H1 (cell line): ENCODE measurements at regions not wholly inside any gene's neighbourhood (a gene's known extent, or its start where the extent isn't known, plus 50 kb on each side); places are given as distances from the start of the nearest gene placed in this dataset.
A peak's percentile ranks its signal among the peaks of the same experiment; 100 is the strongest.

Experiments used
- CTCF ChIA-PET: fragments of 300-600 bp; sonication (Branson Sonifier 250); formaldehyde crosslinking; loops from one replicate; lab custom pipeline; 2021; ENCODE audit not compliant: partially characterized antibody; lab: Charles Lee
- POLR2A ChIA-PET: fragments of 300-600 bp; sonication (Branson Sonifier 250); formaldehyde crosslinking; loops from one replicate; lab custom pipeline; 2021; ENCODE audit warnings: inconsistent platforms; ENCODE audit not compliant: partially characterized antibody; lab: Charles Lee
- DNase-seq, 2 experiments: peaks; one replicate each; pipeline versions ENCODE4 v3.0.0 to v3.0.0-alpha.2; 2010 to 2022; ENCODE audit warnings: low spot score in 2 of 2, low read depth in 1 of 2, mixed read lengths in 1 of 2
- FAIRE-seq: peaks from 2 replicates; lab custom pipeline; 2011; peaks lifted over from hg19 to GRCh38; lab: Jason Lieb, UNC
- H2AFZ ChIP-seq: 2 replicates; pipeline ENCODE4 v1.8.1; 2012; ENCODE audit warnings: low read length, inconsistent platforms
- H2AK5ac ChIP-seq: 2 replicates; pipeline ENCODE4 v1.6.1; 2013; ENCODE audit warnings: low read depth, low read length
- H2BK120ac ChIP-seq: replicated peaks from 2 replicates; pipeline ENCODE3; 2013; ENCODE audit warnings: low read depth, low read length, inconsistent platforms
- H2BK12ac ChIP-seq: 2 replicates; pipeline ENCODE4 v1.6.1; 2013; ENCODE audit warnings: low read depth, low read length
- H2BK15ac ChIP-seq: 2 replicates; pipeline ENCODE4 v1.6.1; 2013; ENCODE audit warnings: low read length
- H2BK20ac ChIP-seq: 2 replicates; pipeline ENCODE4 v1.6.1; 2013; ENCODE audit warnings: low read length
- H2BK5ac ChIP-seq: 2 replicates; pipeline ENCODE4 v1.6.1; 2013; ENCODE audit warnings: low read depth, low read length
- H3K14ac ChIP-seq: 2 replicates; pipeline ENCODE4 v1.6.1; 2013; ENCODE audit warnings: inconsistent platforms; ENCODE audit not compliant: insufficient read length
- H3K18ac ChIP-seq: 2 replicates; pipeline ENCODE4 v1.6.1; 2013; ENCODE audit warnings: low read length; ENCODE audit errors: extremely low read depth
- H3K23ac ChIP-seq: 2 replicates; pipeline ENCODE4 v1.6.1; 2013; ENCODE audit warnings: inconsistent platforms; ENCODE audit not compliant: insufficient read length
- H3K23me2 ChIP-seq: 2 replicates; pipeline ENCODE4 v1.6.1; 2013; ENCODE audit warnings: low read depth, low read length
- H3K27ac ChIP-seq: 2 replicates; pipeline ENCODE4 v1.6.1; 2011; ENCODE audit warnings: low read depth, low read length, inconsistent platforms
- H3K27me3 ChIP-seq, 4 experiments: replicated peaks in 1 of 4; 1 replicate in 1 of 4; 2 replicates in 3 of 4; pipeline versions ENCODE4 v1.6.1 to v1.8.1; 2011 to 2013; ENCODE audit warnings: low read length in 3 of 4, mild to moderate bottlenecking in 3 of 4, inconsistent platforms in 2 of 4, mixed read lengths in 2 of 4, moderate library complexity in 1 of 4; ENCODE audit not compliant: control insufficient read depth in 3 of 4, insufficient read depth in 3 of 4; ENCODE audit errors: extremely low read depth in 1 of 4
- H3K36me3 ChIP-seq, 4 experiments: 2 replicates each; pipeline versions ENCODE4 v1.6.1 to v1.8.1; 2011 to 2013; ENCODE audit warnings: mild to moderate bottlenecking in 4 of 4, low read length in 3 of 4, moderate library complexity in 2 of 4, control low read depth in 1 of 4, inconsistent platforms in 1 of 4; ENCODE audit not compliant: insufficient read depth in 4 of 4, control insufficient read depth in 2 of 4
- H3K4ac ChIP-seq: replicated peaks from 2 replicates; pipeline ENCODE3; 2013; ENCODE audit warnings: low read length, low read depth, mixed read lengths, inconsistent platforms; ENCODE audit not compliant: insufficient read length
- H3K4me1 ChIP-seq, 4 experiments: replicated peaks in 1 of 4; 1 replicate in 1 of 4; 2 replicates in 3 of 4; pipeline versions ENCODE4 v1.6.1 to v1.8.1; 2011 to 2013; ENCODE audit warnings: low read length in 3 of 4, inconsistent platforms in 2 of 4, mixed read lengths in 1 of 4; ENCODE audit not compliant: insufficient read depth in 4 of 4, control insufficient read depth in 3 of 4
- H3K4me2 ChIP-seq, 2 experiments: 2 replicates each; pipeline versions ENCODE4 v1.6.1 to v1.8.1; 2011 to 2013; ENCODE audit warnings: low read depth in 2 of 2, low read length in 2 of 2, control low read depth in 1 of 2, inconsistent platforms in 1 of 2, mild to moderate bottlenecking in 1 of 2; ENCODE audit not compliant: insufficient read depth in 1 of 2
- H3K4me3 ChIP-seq, 4 experiments: fragments of 200-600, 300-600 bp in 1 of 4; sonication (generic), shearing (Covaris generic), sonication (Bioruptor Twin) in 1 of 4; 2 replicates each; pipeline versions ENCODE4 v1.5.1 to v1.8.1; 2011 to 2016; ENCODE audit warnings: low read length in 4 of 4, low read depth in 3 of 4, control low read depth in 2 of 4, inconsistent platforms in 2 of 4, mild to moderate bottlenecking in 2 of 4, mixed read lengths in 1 of 4, moderate library complexity in 1 of 4; ENCODE audit not compliant: insufficient read depth in 2 of 4; ENCODE audit errors: extremely low read depth in 1 of 4
- H3K56ac ChIP-seq: replicated peaks from 2 replicates; pipeline ENCODE3; 2013; ENCODE audit warnings: low read depth, mild to moderate bottlenecking, mixed read lengths, low read length, inconsistent platforms; ENCODE audit not compliant: insufficient read length
- H3K79me1 ChIP-seq: 2 replicates; pipeline ENCODE4 v1.6.1; 2013; ENCODE audit warnings: low read depth, low read length, control low read depth
- H3K79me2 ChIP-seq, 2 experiments: 2 replicates each; pipeline versions ENCODE4 v1.6.1 to v1.8.1; 2012 to 2013; ENCODE audit warnings: low read length in 2 of 2, mild to moderate bottlenecking in 2 of 2, inconsistent platforms in 1 of 2; ENCODE audit not compliant: insufficient read depth in 2 of 2, control insufficient read depth in 1 of 2
- H3K9ac ChIP-seq, 4 experiments: replicated peaks in 1 of 4; 1 replicate in 1 of 4; 2 replicates in 3 of 4; pipeline versions ENCODE4 v1.6.1 to v1.8.1; 2011 to 2013; ENCODE audit warnings: low read depth in 3 of 4, low read length in 3 of 4, control low read depth in 2 of 4, mild to moderate bottlenecking in 2 of 4, moderate library complexity in 2 of 4, inconsistent platforms in 1 of 4; ENCODE audit errors: extremely low read depth in 1 of 4
- H3K9me3 ChIP-seq, 2 experiments: 2 replicates each; pipeline versions ENCODE4 v1.6.1 to v1.8.1; 2012 to 2013; ENCODE audit warnings: mild to moderate bottlenecking in 2 of 2, moderate library complexity in 2 of 2, control low read depth in 1 of 2, inconsistent platforms in 1 of 2, low read depth in 1 of 2, low read length in 1 of 2, mixed read lengths in 1 of 2; ENCODE audit not compliant: insufficient read depth in 2 of 2
- H4K20me1 ChIP-seq, 2 experiments: replicated peaks in 1 of 2; 2 replicates each; pipeline versions ENCODE3 to v1.8.1; 2011 to 2013; ENCODE audit warnings: inconsistent platforms in 2 of 2, low read length in 2 of 2, mild to moderate bottlenecking in 1 of 2; ENCODE audit not compliant: insufficient read depth in 2 of 2, control insufficient read depth in 1 of 2
- H4K5ac ChIP-seq: 2 replicates; pipeline ENCODE4 v1.6.1; 2013; ENCODE audit warnings: low read length, low read depth, mixed read lengths, inconsistent platforms; ENCODE audit not compliant: insufficient read length
- H4K8ac ChIP-seq: 2 replicates; pipeline ENCODE4 v1.8.0; 2013; ENCODE audit warnings: mild to moderate bottlenecking, moderate library complexity, low read length, inconsistent platforms; ENCODE audit not compliant: insufficient read depth; ENCODE audit errors: extremely low read depth
- H4K91ac ChIP-seq: replicated peaks from 2 replicates; pipeline ENCODE3; 2013; ENCODE audit warnings: low read length, mixed read lengths, inconsistent platforms; ENCODE audit not compliant: insufficient read length
- GABPA ChIP-seq: IDR thresholded peaks from 2 replicates; pipeline ENCODE4 v1.6.1; 2011; ENCODE audit warnings: mild to moderate bottlenecking, low read length, moderate library complexity, borderline replicate concordance; ENCODE audit not compliant: insufficient read depth
- HDAC2 ChIP-seq, 2 experiments: fragments of 300-600 bp in 1 of 2; sonication (generic) in 1 of 2; IDR thresholded peaks; 2 replicates each; pipeline ENCODE4 v1.6.1; 2011 to 2012; ENCODE audit warnings: low read depth in 2 of 2, low read length in 2 of 2, mild to moderate bottlenecking in 2 of 2, moderate library complexity in 2 of 2, borderline replicate concordance in 1 of 2, inconsistent platforms in 1 of 2
- JUN ChIP-seq: IDR thresholded peaks from 2 replicates; pipeline ENCODE4 v1.6.1; 2011; ENCODE audit warnings: low read depth, mild to moderate bottlenecking, improper control_type of control experiment, low read length
- KDM1A ChIP-seq: fragments of 200-600, 300-600 bp; sonication (generic); IDR thresholded peaks from 2 replicates; pipeline ENCODE4 v1.7.1; 2016; ENCODE audit warnings: mild to moderate bottlenecking, low read length, borderline replicate concordance
- MAFK ChIP-seq: IDR thresholded peaks from 2 replicates; pipeline ENCODE4 v1.6.1; 2012; ENCODE audit warnings: low read depth, mild to moderate bottlenecking, improper control_type of control experiment, low read length
- RBBP5 ChIP-seq: IDR thresholded peaks from 2 replicates; pipeline ENCODE4 v1.7.1; 2012; ENCODE audit warnings: low read depth, mild to moderate bottlenecking, inconsistent platforms, low read length, moderate library complexity, borderline replicate concordance
- RFX5 ChIP-seq: IDR thresholded peaks from 2 replicates; pipeline ENCODE4 v1.6.1; 2011; ENCODE audit warnings: low read depth, low read length, improper control_type of control experiment, borderline replicate concordance
- SP1 ChIP-seq: IDR thresholded peaks from 2 replicates; pipeline ENCODE4 v1.6.1; 2011; ENCODE audit warnings: low read depth, low read length
- YY1 ChIP-seq: IDR thresholded peaks from 2 replicates; pipeline ENCODE4 v1.6.1; 2011; ENCODE audit warnings: low read depth, mild to moderate bottlenecking, low read length
- WGBS, 2 experiments: shearing (Covaris generic) in 1 of 2; methylation state at CpG; one replicate each; pipeline versions ENCODE4 v1.1.6 to v1.1.7; 2013 to 2015; ENCODE audit warnings: low lambda C conversion rate in 2 of 2, mixed read lengths in 2 of 2, inconsistent platforms in 1 of 2, low coverage in 1 of 2, missing lambda C conversion rate in 1 of 2; ENCODE audit not compliant: insufficient replicate concordance in 2 of 2, insufficient coverage in 1 of 2, insufficient read length in 1 of 2; ENCODE audit errors: extremely low coverage in 1 of 2, missing lambda C conversion rate in 1 of 2; 5-methylcytosine and 5-hydroxymethylcytosine counted together
- TF ChIP-seq, protein P1 (sequence below): IDR thresholded peaks from 2 replicates; pipeline ENCODE4 v1.6.1; 2011; ENCODE audit warnings: low read length, improper control_type of control experiment
- TF ChIP-seq, protein P2 (sequence below), 3 experiments: IDR thresholded peaks; 1 replicate in 2 of 3; 2 replicates in 1 of 3; pipeline versions ENCODE4 v1.5.1 to v1.6.1; 2011; ENCODE audit warnings: low read length in 3 of 3, mild to moderate bottlenecking in 3 of 3, inconsistent platforms in 2 of 3, low read depth in 1 of 3, moderate library complexity in 1 of 3; ENCODE audit not compliant: insufficient read depth in 1 of 3; ENCODE audit errors: control extremely low read depth in 1 of 3

DNA sequence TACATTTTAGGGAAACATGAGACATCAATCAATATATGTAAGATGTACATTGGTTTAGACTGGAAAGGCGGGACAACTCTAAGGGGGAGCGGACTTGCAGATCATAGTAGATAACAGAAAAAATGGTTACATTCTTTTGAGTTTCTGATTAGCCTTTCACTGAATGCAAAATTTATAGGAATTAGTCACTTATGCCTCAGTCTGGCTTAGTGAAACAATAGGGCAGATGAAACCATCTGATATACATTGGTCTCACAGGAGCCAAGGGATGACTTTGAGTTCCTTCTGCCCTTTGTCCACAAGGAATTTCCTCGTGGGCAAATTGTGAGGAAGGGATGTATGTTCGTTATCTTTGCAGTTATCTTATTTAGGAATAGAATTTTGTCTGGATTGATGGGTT, 128.2 kb downstream of the ARSF start:
- Histone ChIP-seq H2BK15ac (no peak overlapping the region), H3K14ac (no peak overlapping the region), H2BK120ac (no peak overlapping the region), H3K4ac (no peak overlapping the region), H4K8ac (no peak overlapping the region), H3K27me3 (no peaks in the 10 kb centered on the region), H3K27ac (no peak overlapping the region), H3K4me1 (no peaks in the 10 kb centered on the region), H4K91ac (no peak overlapping the region), H3K18ac (no peak overlapping the region), H3K9ac (no peak overlapping the region), H2AFZ (no peak overlapping the region), H2BK5ac (no peak overlapping the region), H4K20me1 (no peaks in the 10 kb centered on the region), H2BK12ac (no peak overlapping the region), H3K23me2 (no peaks in the 10 kb centered on the region), H3K56ac (no peak overlapping the region), H4K5ac (no peak overlapping the region), H3K23ac (no peak overlapping the region), H3K79me2 (no peaks in the 10 kb centered on the region), H3K4me3 (no peak overlapping the region), H2AK5ac (no peak overlapping the region), H3K36me3 (no peaks in the 10 kb centered on the region), H3K79me1 (no peaks in the 10 kb centered on the region), H3K4me2 (no peak overlapping the region), H2BK20ac (no peak overlapping the region), H3K9me3 (no peaks in the 10 kb centered on the region)
- WGBS, 2 experiments = 97% methylated on average over 4 of the region's 4 CpGs; no CpG with 5 or more reads in 1 of the 2 experiments
- POLR2A ChIA-PET = no interaction called here
- FAIRE-seq (peak; percentile 19), DNase-seq (no peak)
- CTCF ChIA-PET = no interaction called here
- TF ChIP-seq JUN (no peak), YY1 (no peak), KDM1A (no peak), MAFK (no peak), HDAC2 (IDR thresholded peaks at IDR 0.05; ENCODE audit: borderline replicate concordance in 1 of 2, low read depth in 2 of 2, low read length in 2 of 2) (no peak), RFX5 (no peak), SP1 (no peak), GABPA (no peak), RBBP5 (no peak)
- TF ChIP-seq, protein P1, sequence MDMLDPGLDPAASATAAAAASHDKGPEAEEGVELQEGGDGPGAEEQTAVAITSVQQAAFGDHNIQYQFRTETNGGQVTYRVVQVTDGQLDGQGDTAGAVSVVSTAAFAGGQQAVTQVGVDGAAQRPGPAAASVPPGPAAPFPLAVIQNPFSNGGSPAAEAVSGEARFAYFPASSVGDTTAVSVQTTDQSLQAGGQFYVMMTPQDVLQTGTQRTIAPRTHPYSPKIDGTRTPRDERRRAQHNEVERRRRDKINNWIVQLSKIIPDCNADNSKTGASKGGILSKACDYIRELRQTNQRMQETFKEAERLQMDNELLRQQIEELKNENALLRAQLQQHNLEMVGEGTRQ = no peak
- TF ChIP-seq, protein P2, sequence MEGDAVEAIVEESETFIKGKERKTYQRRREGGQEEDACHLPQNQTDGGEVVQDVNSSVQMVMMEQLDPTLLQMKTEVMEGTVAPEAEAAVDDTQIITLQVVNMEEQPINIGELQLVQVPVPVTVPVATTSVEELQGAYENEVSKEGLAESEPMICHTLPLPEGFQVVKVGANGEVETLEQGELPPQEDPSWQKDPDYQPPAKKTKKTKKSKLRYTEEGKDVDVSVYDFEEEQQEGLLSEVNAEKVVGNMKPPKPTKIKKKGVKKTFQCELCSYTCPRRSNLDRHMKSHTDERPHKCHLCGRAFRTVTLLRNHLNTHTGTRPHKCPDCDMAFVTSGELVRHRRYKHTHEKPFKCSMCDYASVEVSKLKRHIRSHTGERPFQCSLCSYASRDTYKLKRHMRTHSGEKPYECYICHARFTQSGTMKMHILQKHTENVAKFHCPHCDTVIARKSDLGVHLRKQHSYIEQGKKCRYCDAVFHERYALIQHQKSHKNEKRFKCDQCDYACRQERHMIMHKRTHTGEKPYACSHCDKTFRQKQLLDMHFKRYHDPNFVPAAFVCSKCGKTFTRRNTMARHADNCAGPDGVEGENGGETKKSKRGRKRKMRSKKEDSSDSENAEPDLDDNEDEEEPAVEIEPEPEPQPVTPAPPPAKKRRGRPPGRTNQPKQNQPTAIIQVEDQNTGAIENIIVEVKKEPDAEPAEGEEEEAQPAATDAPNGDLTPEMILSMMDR (IDR thresholded peaks at IDR 0.05; ENCODE audit: control extremely low read depth in 1 of 3, insufficient read depth in 1 of 3, low read depth in 1 of 3, low read length in 3 of 3) = no peak
